Calu3 (cell line): ENCODE measurements at regions not wholly inside any gene's neighbourhood (a gene's known extent, or its start where the extent isn't known, plus 50 kb on each side); places are given as distances from the start of the nearest gene placed in this dataset.

Experiments used
- BruUV-seq: library from RNA; stranded (reverse); fragments of 400-500 nt; replicated peaks from 2 replicates; lab custom pipeline; 2021; lab: Mats Ljungman, UMichigan
- CTCF ChIA-PET: fragments of 300-600 bp; sonication (Branson Sonifier 250); formaldehyde crosslinking; loops from one replicate; lab custom pipeline; 2022; ENCODE audit warnings: antibody characterized with exemption; lab: Charles Lee
- DNase-seq: peaks from one replicate; pipeline ENCODE4 v3.0.0; 2022
- H3K27ac Mint-ChIP-seq: one replicate; pipeline ENCODE4 v1.8.0; 2022; ENCODE audit warnings: mixed read lengths; ENCODE audit not compliant: unreplicated experiment
- H3K27me3 Mint-ChIP-seq: one replicate; pipeline ENCODE4 v1.8.0; 2022; ENCODE audit warnings: mixed read lengths; ENCODE audit not compliant: unreplicated experiment
- H3K36me3 Mint-ChIP-seq: one replicate; pipeline ENCODE4 v1.8.0; 2022; ENCODE audit warnings: mild to moderate bottlenecking, moderate library complexity, mixed read lengths; ENCODE audit not compliant: insufficient read depth, unreplicated experiment
- H3K4me1 Mint-ChIP-seq: one replicate; pipeline ENCODE4 v1.8.0; 2022; ENCODE audit warnings: mild to moderate bottlenecking, low read depth, mixed read lengths; ENCODE audit not compliant: unreplicated experiment
- H3K4me3 Mint-ChIP-seq: one replicate; pipeline ENCODE4 v1.8.0; 2022; ENCODE audit warnings: mild to moderate bottlenecking, low read depth, moderate library complexity, mixed read lengths; ENCODE audit not compliant: unreplicated experiment
- H3K9me3 Mint-ChIP-seq: one replicate; pipeline ENCODE4 v1.8.0; 2022; ENCODE audit warnings: low read depth, mixed read lengths; ENCODE audit not compliant: unreplicated experiment
- CTCF ChIP-seq: fragments of 200-600 bp; IDR thresholded peaks from one replicate; pipeline ENCODE4 v1.8.0; 2022; ENCODE audit warnings: antibody characterized with exemption; ENCODE audit not compliant: unreplicated experiment
- intact Hi-C: fragments of 100-400 bp; cut with micrococcal nuclease; formaldehyde crosslinking; loops from one replicate; pipeline ENCODE4 v1.10.0; 2022; ENCODE audit not compliant: unreplicated experiment

GRCh38 chr6:2375443-2375842, 130.0 kb upstream of the GMDS start:
- no peak overlapping the region for H3K27ac Mint-ChIP-seq
- no peaks in the 10 kb centered on the region for H3K36me3 Mint-ChIP-seq
- no peak for TF ChIP-seq CTCF
- no peaks in the 10 kb centered on the region for H3K9me3 Mint-ChIP-seq
- DNase-seq, result no peak
- peaks cover 8% of the 10 kb centered on the region for H3K4me1 Mint-ChIP-seq
- H3K4me3 Mint-ChIP-seq, result no peak overlapping the region
- CTCF ChIA-PET, result no interaction called here
- intact Hi-C loops, result no loop called here
- H3K27me3 Mint-ChIP-seq, result no peaks in the 10 kb centered on the region
- BruUV-seq, result no TSS peak

- Mint-ChIP-seq H3K36me3 (no peaks in the 10 kb centered on the region), H3K27me3 (no peaks in the 10 kb centered on the region), H3K9me3 (no peaks in the 10 kb centered on the region), H3K4me1 (peaks cover 8% of the 10 kb centered on the region), H3K4me3 (no peak overlapping the region), H3K27ac (no peak overlapping the region)
- no peak for DNase-seq
- CTCF ChIA-PET, result no interaction called here
- no TSS peak for BruUV-seq
- no peak for TF ChIP-seq CTCF
- intact Hi-C loops, result no loop called here
Measured at GRCh38 chr6:2369606-2370005, 124.2 kb upstream of the GMDS start.

- Mint-ChIP-seq H3K36me3 (peaks cover 4% of the 10 kb centered on the region), H3K4me1 (peaks cover 8% of the 10 kb centered on the region), H3K4me3 (no peak overlapping the region), H3K27ac (no peak overlapping the region), H3K27me3 (no peaks in the 10 kb centered on the region), H3K9me3 (no peaks in the 10 kb centered on the region)
- intact Hi-C loops, result no loop called here
- CTCF ChIA-PET, result no interaction called here
- TF ChIP-seq CTCF, result no peak
- BruUV-seq, result no TSS peak
- DNase-seq, result no peak
Measured at GRCh38 chr6:2363211-2363610, 117.8 kb upstream of the GMDS start.

- intact Hi-C loops, result no loop called here
- Mint-ChIP-seq H3K36me3 (peaks cover 4% of the 10 kb centered on the region), H3K27ac (no peak overlapping the region), H3K9me3 (no peaks in the 10 kb centered on the region), H3K27me3 (no peaks in the 10 kb centered on the region), H3K4me3 (no peak overlapping the region), H3K4me1 (peaks cover 5% of the 10 kb centered on the region)
- BruUV-seq, result no TSS peak
- TF ChIP-seq CTCF, result no peak
- DNase-seq, result no peak
- CTCF ChIA-PET, result no interaction called here
Measured at GRCh38 chr6:2361195-2361594, 115.8 kb upstream of the GMDS start.
